Endothelial cell of umbilical vein (primary cell): ENCODE measurements at regions not wholly inside any gene's neighbourhood (a gene's known extent, or its start where the extent isn't known, plus 50 kb on each side); places are given as distances from the start of the nearest gene placed in this dataset.

Experiments
- BruUV-seq: library from RNA; stranded (reverse); fragments of 400-500 nt; replicated peaks from 2 replicates; lab custom pipeline; 2021; lab: Mats Ljungman, UMichigan
- CTCF ChIA-PET: fragments of 300-600, 350-600 bp; sonication (Branson Sonifier 250); formaldehyde crosslinking; loops from one replicate; lab custom pipeline; 2021; ENCODE audit warnings: antibody characterized with exemption, inconsistent platforms; lab: Charles Lee
- POLR2A ChIA-PET: fragments of 300-600, 350-600 bp; sonication (Branson Sonifier 250); formaldehyde crosslinking; loops from one replicate; lab custom pipeline; 2021; ENCODE audit warnings: antibody characterized with exemption, inconsistent platforms; lab: Charles Lee
- DNase-seq: peaks from one replicate; pipeline ENCODE4 v3.0.0-alpha.2; 2011; ENCODE audit warnings: low read depth, low spot score
- FAIRE-seq: peaks from 2 replicates; lab custom pipeline; 2011; peaks lifted over from hg19 to GRCh38; lab: Jason Lieb, UNC
- H2AFZ ChIP-seq: 2 replicates; pipeline ENCODE4 v1.6.0; 2012; ENCODE audit warnings: low read depth, low read length, control low read depth, inconsistent platforms
- H3K27ac ChIP-seq: 2 replicates; pipeline ENCODE4 v1.5.1; 2011; ENCODE audit warnings: low read depth, mild to moderate bottlenecking, control low read depth, low read length, moderate library complexity; ENCODE audit not compliant: insufficient read depth
- H3K27me3 ChIP-seq, 2 experiments: 2 replicates each; pipeline versions ENCODE4 v1.6.0 to v1.6.1; 2011; ENCODE audit warnings: low read length in 2 of 2, mixed read lengths in 1 of 2; ENCODE audit not compliant: control insufficient read depth in 2 of 2, insufficient read depth in 2 of 2
- H3K36me3 ChIP-seq, 2 experiments: 2 replicates in 1 of 2; 3 replicates in 1 of 2; pipeline ENCODE4 v1.5.1; 2011; ENCODE audit warnings: low read length in 2 of 2, mild to moderate bottlenecking in 1 of 2, moderate library complexity in 1 of 2; ENCODE audit not compliant: control insufficient read depth in 2 of 2, insufficient read depth in 2 of 2; ENCODE audit errors: extremely low read depth in 1 of 2
- H3K4me1 ChIP-seq: 3 replicates; pipeline ENCODE4 v1.5.1; 2011; ENCODE audit warnings: mild to moderate bottlenecking, low read length; ENCODE audit not compliant: control insufficient read depth, insufficient read depth; ENCODE audit errors: extremely low read depth
- H3K4me2 ChIP-seq: 2 replicates; pipeline ENCODE4 v1.6.1; 2011; ENCODE audit warnings: low read length, control low read depth, mixed read lengths; ENCODE audit not compliant: insufficient read depth
- H3K4me3 ChIP-seq, 3 experiments: fragments of 200-600 bp in 1 of 3; sonication (generic), shearing (Covaris generic) in 1 of 3; replicated peaks in 1 of 3; 2 replicates each; pipeline ENCODE4 v1.5.1; 2011 to 2016; ENCODE audit warnings: control low read depth in 3 of 3, low read length in 3 of 3, mild to moderate bottlenecking in 2 of 3, inconsistent platforms in 1 of 3, low read depth in 1 of 3, moderate library complexity in 1 of 3; ENCODE audit not compliant: insufficient read depth in 1 of 3
- H3K79me2 ChIP-seq: 2 replicates; pipeline ENCODE4 v1.6.0; 2012; ENCODE audit warnings: low read length, inconsistent platforms; ENCODE audit not compliant: control insufficient read depth, insufficient read depth
- H3K9ac ChIP-seq: replicated peaks from 2 replicates; pipeline ENCODE3; 2011; ENCODE audit warnings: low read length, control low read depth; ENCODE audit not compliant: insufficient read depth; ENCODE audit errors: extremely low read depth
- H3K9me1 ChIP-seq: replicated peaks from 3 replicates; pipeline ENCODE4 v1.6.0; 2011; ENCODE audit warnings: mild to moderate bottlenecking, low read length; ENCODE audit not compliant: control insufficient read depth, insufficient read depth; ENCODE audit errors: extremely low read depth
- H3K9me3 ChIP-seq: replicated peaks from 2 replicates; pipeline ENCODE4 v1.5.1; 2012; ENCODE audit warnings: low read length, inconsistent platforms; ENCODE audit not compliant: control insufficient read depth, insufficient read depth
- H4K20me1 ChIP-seq: replicated peaks from 2 replicates; pipeline ENCODE3; 2011; ENCODE audit warnings: mild to moderate bottlenecking, low read length; ENCODE audit not compliant: control insufficient read depth, insufficient read depth; ENCODE audit errors: extremely low read depth
- FOS ChIP-seq: IDR thresholded peaks from 2 replicates; pipeline ENCODE4 v1.6.1; 2011; ENCODE audit warnings: mild to moderate bottlenecking, low read length, moderate library complexity, borderline replicate concordance; ENCODE audit not compliant: insufficient read depth
- dilution Hi-C: fragments of 300-500 bp; cut with MboI; formaldehyde crosslinking; loops from one replicate; pipeline ENCODE4 v1.15.0; 2019; ENCODE audit warnings: low sequenced_read_pairs; ENCODE audit not compliant: extremely low pct_ligation_motif_present
- intact Hi-C: fragments of 100-400 bp; cut with micrococcal nuclease; formaldehyde crosslinking; loops from one replicate; pipeline ENCODE4 v1.10.0; 2022
- TF ChIP-seq, protein P1 (sequence below), 2 donors: IDR thresholded peaks; 1 replicate in 1 of 2; 2 replicates in 1 of 2; pipeline ENCODE4 v1.5.1; 2011; ENCODE audit warnings: low read length in 2 of 2, mild to moderate bottlenecking in 2 of 2, moderate library complexity in 2 of 2, control low read depth in 1 of 2, inconsistent platforms in 1 of 2, low read depth in 1 of 2; ENCODE audit not compliant: insufficient read depth in 1 of 2; ENCODE audit errors: extremely low read depth in 1 of 2

GRCh38 chr16:66274335-66275110 lies 92.0 kb upstream of the CDH5 start:
- DNase-seq = peak; percentile 43

More at GRCh38 chr16:66274335-66275110, 92.0 kb upstream of the CDH5 start:
- H3K4me2 ChIP-seq = no peak overlapping the region
- no peaks in the 10 kb centered on the region for H3K79me2 ChIP-seq
- intact Hi-C loops (loop anchor here (1.0 to 2.0 kb wide), 2 partner anchors 70 to 1152 kb away; partner anchors contain the start of gene CDH11), dilution Hi-C loops (no loop called here)
- H3K9me1 ChIP-seq = no peaks in the 10 kb centered on the region
- ChIA-PET POLR2A (no interaction called here), CTCF (interaction anchor here (0.7 to 4.6 kb wide), 13 partner anchors 9 to 593 kb away, joined by 3 to 51 read pairs (median 4); no protein-coding TSS in a partner anchor)
- no peak overlapping the region for H3K9ac ChIP-seq
- no peak overlapping the region for H3K27ac ChIP-seq
- H3K27me3 ChIP-seq = peaks cover 2 to 4% of the 10 kb centered on the region in 2 experiments
- no peaks in the 10 kb centered on the region for H4K20me1 ChIP-seq
- H3K4me1 ChIP-seq = peaks cover 4% of the 10 kb centered on the region
- FAIRE-seq = no peak
- peak overlapping the region; percentile 26 for H2AFZ ChIP-seq
- no peak overlapping the region for H3K4me3 ChIP-seq
- no peaks in the 10 kb centered on the region for H3K36me3 ChIP-seq
- no peaks in the 10 kb centered on the region for H3K9me3 ChIP-seq
- no TSS peak for BruUV-seq
- TF ChIP-seq FOS = no peak
- TF ChIP-seq, protein P1, sequence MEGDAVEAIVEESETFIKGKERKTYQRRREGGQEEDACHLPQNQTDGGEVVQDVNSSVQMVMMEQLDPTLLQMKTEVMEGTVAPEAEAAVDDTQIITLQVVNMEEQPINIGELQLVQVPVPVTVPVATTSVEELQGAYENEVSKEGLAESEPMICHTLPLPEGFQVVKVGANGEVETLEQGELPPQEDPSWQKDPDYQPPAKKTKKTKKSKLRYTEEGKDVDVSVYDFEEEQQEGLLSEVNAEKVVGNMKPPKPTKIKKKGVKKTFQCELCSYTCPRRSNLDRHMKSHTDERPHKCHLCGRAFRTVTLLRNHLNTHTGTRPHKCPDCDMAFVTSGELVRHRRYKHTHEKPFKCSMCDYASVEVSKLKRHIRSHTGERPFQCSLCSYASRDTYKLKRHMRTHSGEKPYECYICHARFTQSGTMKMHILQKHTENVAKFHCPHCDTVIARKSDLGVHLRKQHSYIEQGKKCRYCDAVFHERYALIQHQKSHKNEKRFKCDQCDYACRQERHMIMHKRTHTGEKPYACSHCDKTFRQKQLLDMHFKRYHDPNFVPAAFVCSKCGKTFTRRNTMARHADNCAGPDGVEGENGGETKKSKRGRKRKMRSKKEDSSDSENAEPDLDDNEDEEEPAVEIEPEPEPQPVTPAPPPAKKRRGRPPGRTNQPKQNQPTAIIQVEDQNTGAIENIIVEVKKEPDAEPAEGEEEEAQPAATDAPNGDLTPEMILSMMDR (IDR thresholded peaks at IDR 0.05; ENCODE audit: extremely low read depth in 1 of 2, insufficient read depth in 1 of 2, low read depth in 1 of 2, low read length in 2 of 2) = peak; percentile 17 to 33
